HuH-7 (cell line): ENCODE measurements at regions not wholly inside any gene's neighbourhood (a gene's known extent, or its start where the extent isn't known, plus 50 kb on each side); places are given as distances from the start of the nearest gene placed in this dataset.
"Not testable (repeated sequence)": the region's sequence is repeated elsewhere in the genome, so short reads cannot be mapped to it uniquely, and the experiment has no call there.

ENCODE experiments used
- DNase-seq: peaks from one replicate; pipeline ENCODE4 v3.0.0; 2011; ENCODE audit warnings: low spot score

- DNase-seq: no peak
Measured at GRCh38 chr2:167582619-167583018, 664.8 kb downstream of the STK39 start.

DNA sequence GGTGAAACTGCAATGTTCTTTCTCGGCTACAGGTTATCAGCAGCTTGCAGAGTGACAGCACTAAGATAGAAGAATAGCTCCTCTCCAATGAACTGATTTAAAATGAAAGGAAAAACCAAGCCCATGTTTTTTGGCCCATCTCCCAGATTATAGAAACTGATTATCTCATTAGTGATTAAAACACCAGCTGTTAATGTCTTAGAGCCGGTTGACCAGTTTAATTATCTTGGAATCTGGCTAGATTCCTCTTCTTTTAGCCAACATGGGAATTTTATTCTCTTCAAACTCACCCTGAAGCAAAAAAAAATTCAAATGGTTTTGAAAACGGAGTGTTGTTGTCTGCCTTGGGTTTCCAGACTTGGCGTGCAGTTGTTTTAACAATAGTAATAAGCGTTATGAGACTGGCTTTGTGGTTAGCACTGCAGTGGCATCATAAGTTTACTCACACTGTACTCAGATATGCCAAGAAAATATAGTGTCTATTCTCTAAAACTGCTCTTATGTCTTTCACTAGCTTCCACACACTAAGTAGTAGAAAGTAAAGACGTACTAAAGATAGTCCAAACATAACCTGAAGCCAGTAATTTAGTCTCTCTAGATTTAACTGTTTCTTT, 665.3 kb downstream of the STK39 start:
- no peak for DNase-seq

DNA sequence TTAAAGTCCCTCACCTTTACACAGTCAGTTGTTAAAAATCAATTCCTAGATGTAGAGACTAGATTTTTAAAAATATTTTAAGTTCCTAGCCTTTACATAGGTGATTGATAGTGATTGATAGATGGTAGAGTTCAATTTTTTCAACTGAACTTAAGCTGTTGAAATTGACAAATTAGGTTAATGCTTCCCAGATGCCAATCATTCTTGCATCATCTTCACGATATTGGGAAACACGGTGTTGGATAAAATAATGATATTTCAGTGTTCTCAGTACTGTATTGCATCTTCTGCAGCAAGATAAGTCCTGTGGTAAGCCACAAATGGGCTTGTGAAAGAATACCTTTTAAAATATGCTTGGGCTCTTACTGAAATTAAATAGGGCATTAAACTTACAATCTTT, 667.6 kb downstream of the STK39 start:
- no peak for DNase-seq

DNA sequence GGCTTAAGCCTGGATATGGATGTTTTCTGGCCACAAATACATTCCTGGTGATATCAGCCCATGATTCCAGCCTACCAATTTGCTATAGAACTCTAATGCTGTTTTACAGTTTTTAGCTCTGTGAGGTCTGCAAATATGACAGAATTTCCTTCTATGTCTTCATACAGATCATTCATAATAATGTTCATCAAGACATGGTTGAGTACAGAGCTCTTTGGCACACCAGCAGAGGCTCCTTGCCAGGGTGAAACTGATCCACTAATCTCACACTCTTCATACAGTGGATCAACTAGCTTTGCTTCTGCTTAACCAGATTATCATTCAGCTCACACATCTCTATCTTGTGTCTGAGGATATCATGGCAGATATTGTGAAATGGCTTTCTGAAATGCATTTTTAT, 672.1 kb downstream of the STK39 start:
- DNase-seq: no peak

- no peak for DNase-seq
Measured at GRCh38 chr2:167572883-167573619, 674.3 kb downstream of the STK39 start.

DNA sequence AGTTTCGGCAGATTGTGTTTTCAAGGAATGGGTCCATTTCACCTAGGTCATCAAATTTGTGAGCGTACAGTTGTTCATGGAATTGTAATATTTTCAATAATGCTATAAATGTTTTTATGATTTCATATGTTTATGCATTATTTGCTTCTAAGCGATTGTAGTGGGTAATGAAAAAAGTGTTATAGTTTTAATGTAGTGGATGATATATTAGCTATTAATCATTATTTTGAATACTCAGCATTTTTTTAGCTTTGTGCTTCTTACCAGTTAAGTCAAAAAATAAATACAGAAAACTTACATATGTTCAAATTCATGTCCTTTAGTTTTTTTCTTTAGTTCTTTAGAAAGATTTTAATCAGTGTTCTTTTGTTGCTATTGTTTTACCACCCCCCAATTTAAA, 677.0 kb downstream of the STK39 start:
- no peak for DNase-seq

GRCh38 chr2:167563885-167564619, 675.8 kb downstream of the XIRP2 start:
- DNase-seq: not testable (repeated sequence)

- not testable (repeated sequence) for DNase-seq
Measured at GRCh38 chr2:167558272-167558991, 670.2 kb downstream of the XIRP2 start.

GRCh38 chr2:167555098-167555720, 666.9 kb downstream of the XIRP2 start:
- DNase-seq: no peak

DNA sequence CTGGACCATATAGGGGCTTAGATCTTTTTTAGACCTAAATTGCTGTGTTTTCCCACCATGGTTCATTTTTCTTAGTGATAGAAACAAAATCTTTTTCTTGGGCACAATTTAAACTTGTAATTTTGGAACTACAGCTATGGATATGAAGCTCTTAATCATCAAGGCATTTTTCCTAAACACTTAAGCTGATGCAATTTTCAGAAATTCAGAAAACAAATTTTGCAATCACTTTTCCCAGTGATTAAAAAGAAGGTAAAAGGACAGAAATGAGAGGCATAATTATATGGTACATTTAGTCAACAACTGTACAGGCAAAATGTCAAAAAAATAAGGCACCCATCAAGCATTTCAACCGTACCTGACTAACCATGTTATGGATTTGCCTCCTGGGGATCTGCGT, 665.4 kb downstream of the XIRP2 start:
- no peak for DNase-seq

DNA sequence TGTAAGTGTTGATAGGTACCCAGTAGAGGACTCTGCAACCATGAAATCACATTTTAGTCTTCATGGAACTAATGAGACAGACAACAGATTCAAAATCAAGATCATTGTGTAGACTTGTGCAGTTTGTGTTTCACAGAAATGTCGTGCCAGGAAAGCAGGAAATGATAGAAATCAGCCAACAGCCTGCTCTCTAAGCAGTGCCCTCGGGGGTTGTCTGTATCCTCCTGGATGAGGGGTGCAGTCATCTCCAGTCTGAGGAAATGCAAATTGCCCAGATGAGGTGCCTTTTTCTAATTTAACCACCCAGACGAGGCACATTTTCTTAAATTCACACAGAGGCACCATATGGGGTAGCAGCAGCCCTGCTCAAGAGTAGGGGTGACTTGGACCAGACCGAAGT, 663.1 kb downstream of the XIRP2 start:
- no peak for DNase-seq

GRCh38 chr2:167550448-167550847, 662.2 kb downstream of the XIRP2 start:
- peak; percentile 40 for DNase-seq

DNA sequence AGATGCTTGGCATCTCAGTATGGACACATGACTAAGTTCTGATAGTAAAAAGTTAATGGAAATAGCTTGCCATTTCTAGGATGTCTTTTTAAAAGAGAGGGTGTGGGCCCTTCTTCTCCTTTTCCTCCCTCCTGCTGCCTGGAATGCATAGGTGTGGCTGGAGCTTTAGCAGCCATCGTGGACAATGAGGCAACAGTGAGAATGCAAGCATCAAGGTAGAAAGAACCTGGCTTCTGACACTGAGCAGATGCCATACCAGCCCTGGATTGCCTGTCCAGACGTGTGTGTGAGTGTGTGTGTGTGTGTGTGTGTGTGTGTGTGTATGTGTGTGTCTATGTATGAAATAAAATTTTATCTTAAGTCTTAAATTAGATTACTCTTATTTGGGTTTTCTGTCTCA, 660.1 kb downstream of the XIRP2 start:
- no peak for DNase-seq

DNA sequence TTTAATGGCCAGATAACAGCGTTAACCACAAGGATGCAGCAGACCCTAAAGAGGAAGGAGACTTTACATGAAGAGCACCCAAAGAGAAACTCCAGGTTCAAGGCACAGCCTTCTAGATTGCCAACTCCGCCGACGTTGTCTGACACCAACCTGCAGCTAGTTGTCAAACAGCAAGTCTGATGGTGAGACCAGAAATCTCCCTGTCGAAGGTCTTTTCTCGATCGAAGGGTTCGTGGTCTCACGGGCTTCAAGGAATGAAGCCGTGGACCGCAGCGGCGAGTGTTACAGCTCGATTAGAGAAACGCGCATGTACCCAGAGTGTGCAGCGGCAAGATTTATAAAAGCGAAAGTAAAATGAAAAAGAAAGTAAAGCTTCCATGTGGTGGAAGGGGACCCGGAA, 656.3 kb downstream of the XIRP2 start:
- no peak for DNase-seq

- DNase-seq: no peak
Measured at GRCh38 chr2:167543721-167544120, 655.4 kb downstream of the XIRP2 start.

GRCh38 chr2:167537743-167538142, 649.5 kb downstream of the XIRP2 start:
- no peak for DNase-seq

GRCh38 chr2:167534443-167534842, 646.2 kb downstream of the XIRP2 start:
- no peak for DNase-seq

- no peak for DNase-seq
Measured at GRCh38 chr2:167524786-167525185, 636.5 kb downstream of the XIRP2 start.

GRCh38 chr2:167510071-167510759, 621.9 kb downstream of the XIRP2 start:
- DNase-seq: peak; percentile 49

DNA sequence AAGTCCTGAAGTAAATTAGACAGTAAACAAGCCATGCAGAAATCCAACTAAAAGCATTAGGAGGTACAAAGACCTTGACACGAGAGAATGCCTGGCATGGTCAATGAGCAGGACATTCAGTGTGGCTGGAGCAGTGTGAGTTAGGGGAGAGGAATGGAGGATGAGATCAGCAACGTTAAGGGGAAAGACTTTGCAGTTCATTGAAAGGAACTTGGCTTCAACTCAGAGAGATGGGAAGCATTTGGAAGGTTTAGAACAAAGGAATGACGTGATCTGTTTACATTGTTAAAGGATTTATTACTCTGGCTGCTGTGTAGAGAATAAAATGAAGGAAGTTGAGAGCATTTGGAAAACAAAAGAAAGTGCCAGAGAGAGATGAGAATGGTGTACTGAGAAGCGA, 621.3 kb downstream of the XIRP2 start:
- DNase-seq: peak; percentile 12

GRCh38 chr2:167508709-167509108, 620.4 kb downstream of the XIRP2 start:
- no peak for DNase-seq
